Subcutaneous abdominal adipose tissue (tissue), 5 donors: ENCODE measurements at regions not wholly inside any gene's neighbourhood (a gene's known extent, or its start where the extent isn't known, plus 50 kb on each side); places are given as distances from the start of the nearest gene placed in this dataset.

ENCODE experiments used
- H3K27ac ChIP-seq: one replicate; pipeline ENCODE4 v1.7.0; 2013; ENCODE audit warnings: low read depth, mild to moderate bottlenecking, inconsistent platforms, low read length, moderate library complexity
- H3K27me3 ChIP-seq, 5 donors: one replicate each; pipeline ENCODE4 v1.7.0; 2013; ENCODE audit warnings: low read length in 5 of 5, inconsistent platforms in 1 of 5; ENCODE audit not compliant: control insufficient read depth in 5 of 5, insufficient read depth in 4 of 5
- H3K36me3 ChIP-seq, 5 donors: one replicate each; pipeline ENCODE4 v1.7.0; 2013; ENCODE audit warnings: low read length in 5 of 5; ENCODE audit not compliant: control insufficient read depth in 5 of 5, insufficient read depth in 5 of 5
- H3K4me1 ChIP-seq, 5 donors: one replicate each; pipeline ENCODE4 v1.7.0; 2013; ENCODE audit warnings: low read length in 5 of 5, mild to moderate bottlenecking in 3 of 5, moderate library complexity in 1 of 5; ENCODE audit not compliant: control insufficient read depth in 5 of 5, insufficient read depth in 5 of 5
- H3K4me3 ChIP-seq, 5 donors: one replicate each; pipeline ENCODE4 v1.7.0; 2013; ENCODE audit warnings: low read length in 5 of 5, low read depth in 1 of 5
- H3K9ac ChIP-seq, 5 donors: one replicate each; pipeline ENCODE4 v1.7.0; 2013; ENCODE audit warnings: low read length in 5 of 5, mild to moderate bottlenecking in 4 of 5, moderate library complexity in 3 of 5
- H3K9me3 ChIP-seq, 5 donors: one replicate each; pipeline ENCODE4 v1.7.0; 2013; ENCODE audit warnings: low read length in 5 of 5; ENCODE audit not compliant: control insufficient read depth in 5 of 5
- donor health status: healthy.
- donor health status: healthy.
- donor health status: healthy.
- donor health status: healthy.
- donor health status: healthy.

DNA sequence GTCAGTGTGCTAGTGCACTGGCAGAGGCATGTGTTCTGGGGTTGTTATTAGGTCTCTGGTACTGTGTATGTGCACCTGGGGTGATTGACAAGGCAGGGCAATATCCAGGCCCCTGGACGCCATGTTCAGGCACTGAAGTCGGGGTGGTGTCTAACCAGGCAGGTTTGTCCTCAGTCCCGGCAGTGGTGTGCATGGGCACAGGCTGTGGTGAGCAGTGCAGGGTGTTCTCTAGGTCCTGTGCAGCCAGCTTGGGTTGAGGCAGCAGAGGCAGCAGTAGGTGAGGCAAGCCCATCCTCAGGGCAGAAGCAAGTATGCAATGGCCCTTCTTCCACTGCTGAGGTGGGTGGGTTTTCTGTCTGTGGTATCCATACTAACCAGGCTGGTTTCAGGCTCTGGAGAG is 252.3 kb upstream of the LRRC7 start:
- Histone ChIP-seq H3K9ac (no peak overlapping the region), H3K27me3 (peaks cover 0 to 2% (median 0%) of the 10 kb centered on the region in 5 donors), H3K27ac (no peak overlapping the region), H3K4me1 (no peaks in the 10 kb centered on the region), H3K9me3 (peaks cover 4 to 17% (median 9%) of the 10 kb centered on the region in 5 donors), H3K4me3 (no peak overlapping the region), H3K36me3 (no peaks in the 10 kb centered on the region)

DNA sequence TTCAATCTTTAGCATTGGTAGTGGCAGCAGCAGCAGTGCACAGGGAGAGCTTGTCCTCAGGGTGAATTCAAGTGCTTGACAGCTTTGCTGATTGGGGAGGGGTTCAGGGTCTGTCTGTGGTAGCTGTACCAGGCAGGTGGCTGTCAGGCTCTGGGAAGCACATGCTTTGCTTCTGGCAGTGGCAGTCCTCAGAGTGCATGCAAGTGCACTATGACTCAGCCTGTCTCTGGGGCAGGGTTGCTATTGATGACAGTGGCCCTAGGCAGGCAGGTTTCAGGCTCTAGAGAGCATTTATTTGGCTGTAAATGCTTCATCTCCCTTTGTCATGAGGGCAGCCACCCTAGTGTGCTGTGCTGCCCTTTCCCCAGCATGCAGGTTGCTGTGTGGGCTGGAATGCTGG is 251.9 kb upstream of the LRRC7 start:
- Histone ChIP-seq H3K4me1 (no peaks in the 10 kb centered on the region), H3K36me3 (no peaks in the 10 kb centered on the region), H3K4me3 (no peak overlapping the region), H3K27me3 (peaks cover 0 to 2% (median 0%) of the 10 kb centered on the region in 5 donors), H3K9me3 (peaks cover 4 to 17% (median 9%) of the 10 kb centered on the region in 5 donors), H3K9ac (no peak overlapping the region), H3K27ac (no peak overlapping the region)

DNA sequence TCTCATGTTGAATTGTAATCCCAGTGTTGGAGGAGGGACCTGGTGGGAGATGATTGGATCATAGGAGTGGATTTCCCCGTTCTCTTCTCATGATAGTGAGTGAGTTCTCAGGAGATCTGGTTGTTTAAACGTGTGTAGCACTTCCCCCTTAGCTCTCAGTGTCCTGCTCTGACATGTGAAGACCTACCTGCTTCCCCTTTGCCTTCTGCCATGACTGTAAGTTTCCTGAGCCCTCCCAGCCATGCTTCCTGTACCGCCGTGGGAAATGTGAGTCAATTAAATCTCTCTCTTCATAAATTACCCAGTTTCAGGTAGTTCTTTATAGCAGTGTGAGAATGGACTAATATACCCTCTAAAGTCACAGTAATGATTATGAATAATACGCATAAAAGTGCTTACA is 248.4 kb upstream of the LRRC7 start:
- Histone ChIP-seq H3K9me3 (peaks cover 0 to 14% (median 1%) of the 10 kb centered on the region in 5 donors), H3K27me3 (peaks cover 0 to 2% (median 0%) of the 10 kb centered on the region in 5 donors), H3K9ac (no peak overlapping the region), H3K36me3 (no peaks in the 10 kb centered on the region), H3K4me3 (no peak overlapping the region), H3K4me1 (no peaks in the 10 kb centered on the region), H3K27ac (no peak overlapping the region)

DNA sequence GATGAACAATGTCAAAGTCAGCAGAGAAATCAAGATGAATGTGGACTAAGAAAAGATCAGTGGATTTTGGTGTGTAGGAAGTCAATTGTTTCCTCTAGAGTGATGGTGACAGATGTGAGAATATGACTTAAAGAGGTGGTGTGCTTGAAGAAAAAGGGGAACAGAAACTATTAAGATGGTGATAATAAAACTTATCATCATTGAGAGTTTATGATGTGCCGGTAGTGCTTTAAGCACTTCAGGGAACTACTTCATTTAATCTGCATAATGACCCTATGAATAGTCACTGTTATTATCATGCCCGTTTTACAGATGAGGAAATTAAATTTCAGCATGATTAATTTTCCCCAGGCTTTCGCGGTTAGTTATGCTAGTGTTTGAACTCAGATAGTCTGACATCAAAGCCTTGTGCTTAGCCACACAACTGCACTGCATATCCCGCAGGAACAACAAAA is 246.9 kb upstream of the LRRC7 start:
- H3K4me1 ChIP-seq, result no peaks in the 10 kb centered on the region
- H3K27ac ChIP-seq, result no peak overlapping the region
- H3K36me3 ChIP-seq, result no peaks in the 10 kb centered on the region
- H3K27me3 ChIP-seq, result peaks cover 0 to 2% (median 0%) of the 10 kb centered on the region in 5 donors
- peaks cover 0 to 1% (median 0%) of the 10 kb centered on the region in 5 donors for H3K9me3 ChIP-seq
- no peak overlapping the region for H3K9ac ChIP-seq
- H3K4me3 ChIP-seq, result no peak overlapping the region

DNA sequence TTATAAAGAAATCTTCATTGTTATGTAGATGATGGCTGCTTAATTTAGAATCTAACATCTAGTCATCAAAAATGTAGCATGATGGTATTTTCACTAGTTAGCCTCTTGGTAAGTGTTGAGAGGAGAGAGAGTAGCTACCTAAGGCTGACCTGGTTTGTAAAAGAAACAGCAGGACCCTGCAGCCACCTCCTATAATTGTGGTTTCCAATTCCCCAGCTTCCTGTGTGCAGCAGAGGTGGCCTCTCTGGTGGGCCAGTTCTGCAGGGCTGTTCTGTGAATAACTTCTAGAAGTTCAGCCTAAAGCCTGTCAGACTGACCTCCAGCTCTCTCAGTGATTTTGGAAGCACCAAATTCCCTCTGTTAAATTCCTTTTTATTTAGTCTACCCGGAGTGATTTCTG is 246.4 kb upstream of the LRRC7 start:
- H3K9ac ChIP-seq, result no peak overlapping the region
- H3K27ac ChIP-seq, result no peak overlapping the region
- no peak overlapping the region for H3K4me3 ChIP-seq
- no peaks in the 10 kb centered on the region for H3K36me3 ChIP-seq
- H3K9me3 ChIP-seq, result no peaks in the 10 kb centered on the region
- H3K27me3 ChIP-seq, result peaks cover 0 to 2% (median 0%) of the 10 kb centered on the region in 5 donors
- H3K4me1 ChIP-seq, result no peaks in the 10 kb centered on the region

DNA sequence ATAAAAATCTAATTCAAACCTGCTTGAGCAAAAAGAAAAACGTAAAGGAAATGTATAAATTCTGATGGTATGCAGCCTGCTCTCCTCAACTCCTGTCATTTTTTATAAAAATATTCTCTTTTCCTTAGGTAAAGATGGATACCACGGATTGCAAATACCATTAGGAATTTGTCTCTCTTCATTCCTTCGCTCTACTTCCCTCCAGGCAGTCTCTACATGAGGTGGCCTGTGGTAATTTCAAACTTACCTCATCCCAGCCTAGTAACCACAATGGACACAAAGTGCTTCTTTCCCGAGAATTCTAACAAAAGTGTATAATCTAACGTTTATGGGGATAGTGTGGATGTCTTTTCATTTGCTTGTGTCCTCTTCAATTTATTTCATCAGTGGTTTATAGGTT is 239.5 kb upstream of the LRRC7 start:
- no peaks in the 10 kb centered on the region for H3K4me1 ChIP-seq
- peaks cover 0 to 8% (median 3%) of the 10 kb centered on the region in 5 donors for H3K9me3 ChIP-seq
- no peak overlapping the region for H3K27ac ChIP-seq
- H3K4me3 ChIP-seq, result no peak overlapping the region
- H3K9ac ChIP-seq, result no peak overlapping the region
- no peaks in the 10 kb centered on the region for H3K27me3 ChIP-seq
- no peaks in the 10 kb centered on the region for H3K36me3 ChIP-seq

DNA sequence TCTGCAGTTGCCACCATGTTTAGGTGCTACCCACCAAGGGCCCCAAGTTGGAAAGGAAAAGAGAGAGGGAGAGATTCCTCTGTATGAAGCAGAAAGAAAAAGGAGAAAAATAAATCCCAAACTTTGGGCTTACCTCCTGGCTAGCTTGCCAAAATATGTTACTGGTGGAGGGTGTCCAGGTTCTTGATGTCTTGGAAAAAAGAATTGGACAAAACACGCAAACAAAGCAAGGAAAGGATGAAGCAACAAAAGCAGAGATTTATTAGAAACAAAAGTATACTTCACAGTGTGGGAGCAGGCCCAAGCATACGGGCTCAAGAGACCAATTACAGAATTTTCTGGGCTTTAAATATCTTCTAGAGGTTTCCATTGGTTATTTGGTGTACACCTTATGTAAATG is 204.5 kb upstream of the LRRC7 start:
- H3K27me3 ChIP-seq, result no peaks in the 10 kb centered on the region
- H3K9me3 ChIP-seq, result no peaks in the 10 kb centered on the region
- no peaks in the 10 kb centered on the region for H3K36me3 ChIP-seq
- H3K9ac ChIP-seq, result no peak overlapping the region
- no peaks in the 10 kb centered on the region for H3K4me1 ChIP-seq
- H3K27ac ChIP-seq, result no peak overlapping the region
- no peak overlapping the region for H3K4me3 ChIP-seq

DNA sequence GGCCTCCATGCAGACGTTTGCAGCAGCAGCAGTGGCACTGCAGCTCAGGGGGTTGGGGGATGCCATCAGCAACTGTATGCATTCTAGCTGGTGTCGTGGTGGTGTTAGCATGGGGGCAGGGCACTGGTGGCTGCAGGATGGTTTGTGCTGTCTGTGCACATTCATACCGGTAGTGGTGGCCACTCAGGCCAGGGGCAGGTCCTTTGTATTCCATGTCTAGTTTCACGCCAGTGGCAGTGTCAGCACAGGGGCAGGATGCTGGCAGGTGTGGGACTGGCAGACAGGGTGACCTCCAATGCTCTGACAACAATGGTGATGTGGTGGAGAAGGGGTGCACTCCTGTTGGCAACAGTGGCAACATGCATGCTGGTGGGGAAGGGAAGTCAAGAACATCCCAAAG is 194.2 kb upstream of the LRRC7 start:
- no peak overlapping the region for H3K27ac ChIP-seq
- no peak overlapping the region for H3K9ac ChIP-seq
- no peaks in the 10 kb centered on the region for H3K4me1 ChIP-seq
- H3K27me3 ChIP-seq, result peaks cover 0 to 3% (median 0%) of the 10 kb centered on the region in 5 donors
- no peaks in the 10 kb centered on the region for H3K36me3 ChIP-seq
- no peak overlapping the region for H3K4me3 ChIP-seq
- no peaks in the 10 kb centered on the region for H3K9me3 ChIP-seq

DNA sequence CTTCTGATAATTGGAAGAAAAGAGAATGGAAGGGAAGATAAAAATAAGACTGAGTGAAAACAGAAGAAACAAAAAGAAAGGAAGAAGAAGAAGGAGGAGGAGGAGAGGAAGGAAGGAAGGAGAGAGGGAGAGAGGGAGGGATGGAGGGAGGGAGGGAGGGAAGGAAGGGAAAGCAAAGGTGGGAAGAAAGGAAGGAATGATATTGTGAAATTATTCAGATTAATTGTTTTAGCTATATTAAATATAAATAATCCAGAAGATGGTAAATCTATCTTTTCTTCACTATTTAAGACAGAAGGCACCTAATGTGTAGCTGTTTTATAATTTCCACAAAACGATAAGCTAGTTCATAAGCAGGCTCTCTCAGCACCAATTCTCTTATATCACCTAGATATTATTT is 191.3 kb upstream of the LRRC7 start:
- no peak overlapping the region for H3K9ac ChIP-seq
- no peaks in the 10 kb centered on the region for H3K36me3 ChIP-seq
- no peak overlapping the region for H3K4me3 ChIP-seq
- H3K27me3 ChIP-seq, result peaks cover 0 to 3% (median 0%) of the 10 kb centered on the region in 5 donors
- H3K27ac ChIP-seq, result no peak overlapping the region
- no peaks in the 10 kb centered on the region for H3K4me1 ChIP-seq
- no peaks in the 10 kb centered on the region for H3K9me3 ChIP-seq

DNA sequence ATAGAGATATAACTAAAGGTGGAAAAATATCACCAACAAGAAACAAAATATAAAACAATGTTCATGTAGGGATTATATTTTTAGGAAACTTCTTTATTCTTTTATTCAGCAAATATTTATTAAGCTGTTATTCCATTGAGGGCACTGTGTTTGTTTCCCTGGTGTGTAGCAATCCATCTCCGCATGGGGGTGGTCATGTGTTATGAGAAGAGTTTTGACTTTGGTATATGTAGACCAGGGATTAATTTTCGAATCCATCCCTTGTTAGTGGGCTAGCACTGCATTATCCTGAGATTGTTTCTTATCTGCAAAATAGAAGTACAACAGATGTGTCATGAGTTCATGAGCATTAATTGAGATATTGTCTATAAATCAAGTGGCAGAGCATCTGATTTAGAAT is 190.2 kb upstream of the LRRC7 start:
- Histone ChIP-seq H3K4me1 (no peaks in the 10 kb centered on the region), H3K9me3 (no peaks in the 10 kb centered on the region), H3K27me3 (peaks cover 0 to 3% (median 0%) of the 10 kb centered on the region in 5 donors), H3K9ac (no peak overlapping the region), H3K27ac (no peak overlapping the region), H3K4me3 (no peak overlapping the region), H3K36me3 (no peaks in the 10 kb centered on the region)

DNA sequence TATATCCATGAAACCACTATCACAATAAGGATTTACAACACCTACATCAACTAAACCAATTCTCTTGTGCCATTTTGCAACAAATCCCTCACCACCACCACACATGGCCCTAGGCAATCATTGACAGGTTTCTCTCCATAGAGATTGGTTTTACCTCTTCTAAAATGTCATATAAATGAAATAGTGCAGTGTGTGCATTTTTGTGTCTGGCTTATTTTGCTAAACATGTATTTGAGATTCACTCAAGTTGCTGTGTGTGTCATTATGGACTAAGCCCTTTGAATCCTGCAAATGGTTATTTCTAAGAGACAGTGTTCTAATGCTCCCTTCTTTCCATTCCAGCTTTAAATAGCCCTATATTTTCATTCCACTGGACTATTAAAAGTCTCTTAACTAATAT is 179.7 kb upstream of the LRRC7 start:
- peaks cover 0 to 4% (median 0%) of the 10 kb centered on the region in 5 donors for H3K9me3 ChIP-seq
- no peaks in the 10 kb centered on the region for H3K27me3 ChIP-seq
- no peak overlapping the region for H3K27ac ChIP-seq
- H3K9ac ChIP-seq, result no peak overlapping the region
- no peak overlapping the region for H3K4me3 ChIP-seq
- H3K4me1 ChIP-seq, result no peaks in the 10 kb centered on the region
- H3K36me3 ChIP-seq, result no peaks in the 10 kb centered on the region
